Heart left ventricle (tissue), 13 donors: ENCODE measurements at regions not wholly inside any gene's neighbourhood (a gene's known extent, or its start where the extent isn't known, plus 50 kb on each side); places are given as distances from the start of the nearest gene placed in this dataset.

Experiments used
- POLR2A ChIP-seq, 2 donors: fragments of 450-650 bp; IDR thresholded peaks; one replicate each; pipeline ENCODE4 v1.6.1; 2017; ENCODE audit warnings: antibody characterized with exemption in 2 of 2, mild to moderate bottlenecking in 2 of 2, moderate library complexity in 2 of 2
- TF ChIP-seq, protein P1 (sequence below), 12 donors: fragments of 200-600 bp; sonication (generic) in 4 of 12; IDR thresholded peaks; one replicate each; pipeline versions ENCODE4 v1.5.0 to v1.8.0; 2018 to 2022; ENCODE audit warnings: antibody characterized with exemption in 12 of 12, mild to moderate bottlenecking in 5 of 12
- donor health status: ischemic (EF 13 %, LVEDD 7.1; RV severe dilation, severe dysfunction).
- donor health status: DM: no; HTN: yes; CAD: no.
- donor health status: DM: no; HTN: no; CAD: no.
- donor health status: ischemic (EF 25% LVEDD 6.9; RV normal size, moderate dysfunction).
- donor health status: ischemic (EF 25% LVEDD 5.7; RV mildly dilated, moderate dysfunction).
- donor health status: ischemic (EF 35%, LVEDD 5.7; RV mildly dilated, moderate dysfunction).
- donor health status: nonischemic (EF 11% LVEDD 7.7; RV severe dilation, severe dysfunction).
- donor health status: DM: yes; HTN: yes; CAD: no.
- donor health status: PGD.
- donor health status: ischemic (EF 29% LVEDD 5.4; RV normal size, mild dysfunction).
- donor health status: nonischemic (EF 23%, LVEDD 6.1; RV moderate dilation, normal function).

DNA sequence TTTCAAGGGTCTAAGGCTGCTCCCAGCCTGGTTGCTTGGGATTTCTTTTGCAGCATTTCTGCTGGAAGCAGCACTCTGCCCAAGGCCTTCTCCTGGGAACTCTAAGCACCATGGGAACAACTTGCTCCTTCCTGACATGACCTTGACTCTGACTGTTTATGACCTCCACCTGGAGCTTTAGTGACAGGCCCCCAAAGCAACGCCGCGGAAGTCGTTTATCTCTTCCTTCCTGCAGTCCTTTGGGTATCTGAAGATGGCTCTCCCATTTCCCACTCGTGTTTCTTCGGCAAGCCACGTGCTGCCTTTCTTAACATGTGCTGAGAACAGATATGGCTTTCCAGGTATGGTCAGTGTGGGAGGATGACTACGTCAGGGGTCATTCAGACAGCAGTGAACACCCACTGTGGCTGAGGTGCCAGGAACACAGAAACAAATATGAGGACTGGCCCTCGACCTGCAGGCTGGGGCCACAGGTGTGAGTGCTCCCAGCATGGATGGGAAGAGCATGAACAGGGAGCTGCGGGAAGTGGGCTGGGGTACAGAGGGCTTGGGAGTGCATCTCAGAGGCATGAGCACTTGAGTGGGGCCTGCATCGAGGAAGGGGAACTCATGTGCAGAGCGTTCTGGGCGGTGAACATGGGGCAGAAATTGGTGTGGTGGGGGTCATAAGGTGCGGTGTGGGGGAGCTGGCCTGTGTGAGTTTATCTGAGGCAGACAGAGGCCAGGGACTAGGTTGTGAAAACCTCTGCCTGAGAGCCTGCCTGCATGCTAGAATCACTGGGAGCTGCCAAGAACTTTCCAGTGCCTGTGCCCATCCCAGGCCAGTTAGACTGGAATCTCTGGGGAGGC is 140.5 kb downstream of the TSN start:
- TF ChIP-seq, protein P1, sequence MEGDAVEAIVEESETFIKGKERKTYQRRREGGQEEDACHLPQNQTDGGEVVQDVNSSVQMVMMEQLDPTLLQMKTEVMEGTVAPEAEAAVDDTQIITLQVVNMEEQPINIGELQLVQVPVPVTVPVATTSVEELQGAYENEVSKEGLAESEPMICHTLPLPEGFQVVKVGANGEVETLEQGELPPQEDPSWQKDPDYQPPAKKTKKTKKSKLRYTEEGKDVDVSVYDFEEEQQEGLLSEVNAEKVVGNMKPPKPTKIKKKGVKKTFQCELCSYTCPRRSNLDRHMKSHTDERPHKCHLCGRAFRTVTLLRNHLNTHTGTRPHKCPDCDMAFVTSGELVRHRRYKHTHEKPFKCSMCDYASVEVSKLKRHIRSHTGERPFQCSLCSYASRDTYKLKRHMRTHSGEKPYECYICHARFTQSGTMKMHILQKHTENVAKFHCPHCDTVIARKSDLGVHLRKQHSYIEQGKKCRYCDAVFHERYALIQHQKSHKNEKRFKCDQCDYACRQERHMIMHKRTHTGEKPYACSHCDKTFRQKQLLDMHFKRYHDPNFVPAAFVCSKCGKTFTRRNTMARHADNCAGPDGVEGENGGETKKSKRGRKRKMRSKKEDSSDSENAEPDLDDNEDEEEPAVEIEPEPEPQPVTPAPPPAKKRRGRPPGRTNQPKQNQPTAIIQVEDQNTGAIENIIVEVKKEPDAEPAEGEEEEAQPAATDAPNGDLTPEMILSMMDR (IDR thresholded peaks at IDR 0.05): no peak
- no peak for TF ChIP-seq POLR2A (IDR thresholded peaks at IDR 0.05)
